GM10248 (cell line): ENCODE measurements at regions not wholly inside any gene's neighbourhood (a gene's known extent, or its start where the extent isn't known, plus 50 kb on each side); places are given as distances from the start of the nearest gene placed in this dataset.

Experiments
- CTCF ChIA-PET: fragments of 300-600 bp; sonication (Branson Sonifier 250); formaldehyde crosslinking; extraction: SDS; loops from one replicate; lab custom pipeline; 2021; ENCODE audit warnings: antibody characterized with exemption; lab: Yijun Ruan, JAX
- POLR2A ChIA-PET: fragments of 350-650 bp; sonication (Branson Sonifier 250); formaldehyde crosslinking; extraction: SDS; loops from one replicate; lab custom pipeline; 2020; ENCODE audit warnings: antibody characterized with exemption; lab: Yijun Ruan, JAX
- DNase-seq: peaks from one replicate; pipeline ENCODE4 v3.0.0; 2012; ENCODE audit errors: extremely low spot score
- TF ChIP-seq, protein P1 (sequence below): IDR thresholded peaks from 2 replicates; pipeline ENCODE4 v1.5.1; 2012; ENCODE audit warnings: mild to moderate bottlenecking, low read depth; ENCODE audit errors: extremely low read depth, missing control alignments, control extremely low read depth

GRCh38 chr21:25373126-25374082, 233.9 kb downstream of the MRPL39 start:
- TF ChIP-seq, protein P1, sequence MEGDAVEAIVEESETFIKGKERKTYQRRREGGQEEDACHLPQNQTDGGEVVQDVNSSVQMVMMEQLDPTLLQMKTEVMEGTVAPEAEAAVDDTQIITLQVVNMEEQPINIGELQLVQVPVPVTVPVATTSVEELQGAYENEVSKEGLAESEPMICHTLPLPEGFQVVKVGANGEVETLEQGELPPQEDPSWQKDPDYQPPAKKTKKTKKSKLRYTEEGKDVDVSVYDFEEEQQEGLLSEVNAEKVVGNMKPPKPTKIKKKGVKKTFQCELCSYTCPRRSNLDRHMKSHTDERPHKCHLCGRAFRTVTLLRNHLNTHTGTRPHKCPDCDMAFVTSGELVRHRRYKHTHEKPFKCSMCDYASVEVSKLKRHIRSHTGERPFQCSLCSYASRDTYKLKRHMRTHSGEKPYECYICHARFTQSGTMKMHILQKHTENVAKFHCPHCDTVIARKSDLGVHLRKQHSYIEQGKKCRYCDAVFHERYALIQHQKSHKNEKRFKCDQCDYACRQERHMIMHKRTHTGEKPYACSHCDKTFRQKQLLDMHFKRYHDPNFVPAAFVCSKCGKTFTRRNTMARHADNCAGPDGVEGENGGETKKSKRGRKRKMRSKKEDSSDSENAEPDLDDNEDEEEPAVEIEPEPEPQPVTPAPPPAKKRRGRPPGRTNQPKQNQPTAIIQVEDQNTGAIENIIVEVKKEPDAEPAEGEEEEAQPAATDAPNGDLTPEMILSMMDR: no peak
- POLR2A ChIA-PET: no interaction called here
- CTCF ChIA-PET: interaction anchor here (1.3 kb wide), 1 partner anchor 23 kb away, joined by 3 read pairs; no protein-coding TSS in a partner anchor
- no peak for DNase-seq

DNA sequence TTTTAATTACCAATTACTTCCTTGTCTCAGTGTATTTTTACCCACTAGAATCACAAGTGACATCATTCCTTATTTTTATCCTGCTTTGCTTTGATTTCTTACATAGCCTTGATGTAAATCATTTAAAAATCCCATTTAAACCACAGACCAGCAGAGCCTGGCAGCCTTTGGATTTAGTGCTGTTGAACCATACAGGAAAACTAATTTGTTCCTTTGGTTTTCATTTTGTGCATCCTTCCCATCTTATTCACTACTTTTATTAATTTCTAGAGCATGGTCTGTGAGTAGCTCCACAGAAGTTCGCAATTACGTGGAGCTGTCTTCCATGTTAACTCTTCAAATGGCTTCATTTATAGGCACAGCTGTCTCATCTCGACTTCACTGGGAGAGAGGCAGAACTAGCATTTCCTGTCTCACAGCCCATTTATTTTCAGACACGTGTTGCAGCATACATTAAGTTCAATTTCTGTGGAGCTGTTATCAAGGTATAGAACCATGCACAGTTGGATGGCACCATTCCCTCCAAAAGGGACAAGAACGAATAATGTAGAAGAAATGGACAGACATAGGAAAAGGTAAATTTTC, 235.3 kb downstream of the MRPL39 start:
- TF ChIP-seq, protein P1: no peak
- ChIA-PET CTCF (interaction anchor here (1.0 to 4.2 kb wide), 3 partner anchors 11 to 14 kb away, joined by 3 to 19 read pairs (median 6); no protein-coding TSS in a partner anchor), POLR2A (no interaction called here)
- DNase-seq: no peak

DNA sequence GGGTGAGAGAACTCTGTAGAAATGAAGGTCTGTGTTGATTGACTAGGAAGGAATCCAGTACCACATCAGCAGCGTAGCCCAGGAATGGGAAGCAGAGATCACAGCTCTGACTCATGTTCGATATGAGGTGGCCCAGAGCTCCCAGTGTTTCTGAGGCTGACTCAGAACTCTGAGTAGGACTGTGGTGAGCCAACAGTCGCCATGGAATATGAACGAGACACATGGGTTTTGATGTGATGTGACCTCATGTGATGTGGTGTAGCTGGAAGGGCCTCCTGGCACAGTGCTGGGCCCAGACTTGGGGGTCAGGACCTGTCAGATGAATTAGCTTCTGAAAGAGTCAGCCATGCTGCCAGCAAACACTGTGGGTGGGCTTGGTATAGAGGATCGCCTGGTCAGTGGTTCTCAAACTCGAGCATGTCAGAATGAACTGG, 237.0 kb downstream of the MRPL39 start:
- ChIA-PET POLR2A (no interaction called here), CTCF (interaction anchor here (0.8 to 4.2 kb wide), 8 partner anchors 10 to 86 kb away, joined by 3 to 19 read pairs (median 6); no protein-coding TSS in a partner anchor)
- no peak for DNase-seq
- TF ChIP-seq, protein P1: no peak

- ChIA-PET CTCF (interaction anchor here (0.8 to 4.2 kb wide), 8 partner anchors 9 to 86 kb away, joined by 3 to 19 read pairs (median 4); no protein-coding TSS in a partner anchor), POLR2A (no interaction called here)
- TF ChIP-seq, protein P1: no peak
- no peak for DNase-seq
These were observed 237.6 kb downstream of the MRPL39 start for GRCh38 chr21:25369524-25370300.

- no peak for DNase-seq
- TF ChIP-seq, protein P1: no peak
- ChIA-PET CTCF (interaction anchor here (1.1 to 4.2 kb wide), 5 partner anchors 8 to 85 kb away, joined by 3 to 19 read pairs (median 5); no protein-coding TSS in a partner anchor), POLR2A (no interaction called here)
These were observed 238.8 kb downstream of the MRPL39 start for GRCh38 chr21:25368531-25368930.
